HG02885 (cell line): ENCODE measurements at regions not wholly inside any gene's neighbourhood (a gene's known extent, or its start where the extent isn't known, plus 50 kb on each side); places are given as distances from the start of the nearest gene placed in this dataset.
"Not testable (repeated sequence)": the region's sequence is repeated elsewhere in the genome, so short reads cannot be mapped to it uniquely, and the experiment has no call there.

Experiments
- ATAC-seq: cut with Tn5 transposase; IDR thresholded peaks from one replicate; pipeline ENCODE4 v1.9.1; 2021; ENCODE audit warnings: mild to moderate bottlenecking; ENCODE audit not compliant: unreplicated experiment, poor library complexity

- no peak for ATAC-seq
Observed at GRCh38 chr7:112668561-112668960, 121.6 kb downstream of the TMEM168 start.

- no peak for ATAC-seq
Observed at GRCh38 chr7:112669306-112669705, 120.9 kb downstream of the TMEM168 start.

- no peak for ATAC-seq
Observed at GRCh38 chr7:112670193-112670592, 120.0 kb downstream of the TMEM168 start.

- no peak for ATAC-seq
Observed at GRCh38 chr7:112678626-112679025, 111.6 kb downstream of the TMEM168 start.

- ATAC-seq, result not testable (repeated sequence)
Observed at GRCh38 chr7:112689466-112690177, 100.6 kb downstream of the TMEM168 start.

GRCh38 chr7:112692333-112692732 lies 97.9 kb downstream of the TMEM168 start:
- no peak for ATAC-seq

GRCh38 chr7:112697211-112697610 lies 93.0 kb downstream of the TMEM168 start:
- not testable (repeated sequence) for ATAC-seq

- no peak for ATAC-seq
Observed at GRCh38 chr7:112699725-112700513, 90.3 kb downstream of the TMEM168 start.

- ATAC-seq, result no peak
Observed at GRCh38 chr7:112701456-112701855, 88.7 kb downstream of the TMEM168 start.

- peak; percentile 62 for ATAC-seq
Observed at GRCh38 chr7:112707655-112708054, 82.5 kb downstream of the TMEM168 start.

- ATAC-seq, result no peak
Observed at GRCh38 chr7:112708236-112708635, 82.0 kb downstream of the TMEM168 start.
